ENCODE measurements at regions not wholly inside any gene's neighbourhood (a gene's known extent, or its start where the extent isn't known, plus 50 kb on each side); places are given as distances from the start of the nearest gene placed in this dataset.
"Not testable (repeated sequence)": the region's sequence is repeated elsewhere in the genome, so short reads cannot be mapped to it uniquely, and the experiment has no call there.

- not testable (repeated sequence) for TF ChIP-seq ZNF274 (IDR thresholded peaks at IDR 0.05; ENCODE audit: low read depth, low read length); SUZ12 (IDR thresholded peaks at IDR 0.05; ENCODE audit: extremely low read depth, insufficient read depth, insufficient read length)
Observed at GRCh38 chr2:16235291-16235690, 294.9 kb downstream of the MYCN start.
